C4-2B (cell line): ENCODE measurements at regions not wholly inside any gene's neighbourhood (a gene's known extent, or its start where the extent isn't known, plus 50 kb on each side); places are given as distances from the start of the nearest gene placed in this dataset.

ENCODE experiments used
- H3K27ac ChIP-seq: fragments of 450-650 bp; 2 replicates; pipeline ENCODE4 v1.5.1; 2017
- CTCF ChIP-seq: fragments of 450-650 bp; conservative IDR thresholded peaks from 2 replicates; pipeline ENCODE4 v1.5.1; 2017; ENCODE audit warnings: mild to moderate bottlenecking
- ZFX ChIP-seq: fragments of 450-650 bp; IDR thresholded peaks from 2 replicates; pipeline ENCODE4 v1.6.1; 2017

- no peak overlapping the region for H3K27ac ChIP-seq
Measured at GRCh38 chrX:42096265-42096920, 173.0 kb upstream of the CASK start.

GRCh38 chrX:42094218-42094617, 170.9 kb upstream of the CASK start:
- TF ChIP-seq ZFX (no peak), CTCF (no peak)
- no peak overlapping the region for H3K27ac ChIP-seq

More at GRCh38 chrX:42096265-42096920, 173.0 kb upstream of the CASK start:
- no peak for TF ChIP-seq ZFX
- no peak for TF ChIP-seq CTCF

GRCh38 chrX:42093756-42094155, 170.4 kb upstream of the CASK start:
- TF ChIP-seq CTCF, result no peak
- TF ChIP-seq ZFX, result no peak
- no peak overlapping the region for H3K27ac ChIP-seq

- TF ChIP-seq CTCF (no peak), ZFX (no peak)
Measured at GRCh38 chrX:42090395-42090794, 167.0 kb upstream of the CASK start.

GRCh38 chrX:42089031-42089430, 165.7 kb upstream of the CASK start:
- H3K27ac ChIP-seq, result no peak overlapping the region
- TF ChIP-seq CTCF (no peak), ZFX (no peak)

More at GRCh38 chrX:42090395-42090794, 167.0 kb upstream of the CASK start:
- no peak overlapping the region for H3K27ac ChIP-seq

GRCh38 chrX:42087960-42088359, 164.6 kb upstream of the CASK start:
- TF ChIP-seq CTCF, result peak; percentile 12; the same call in 1 of the 2 replicates
- TF ChIP-seq ZFX, result no peak
- no peak overlapping the region for H3K27ac ChIP-seq

GRCh38 chrX:42085836-42086235, 162.5 kb upstream of the CASK start:
- no peak overlapping the region for H3K27ac ChIP-seq
- TF ChIP-seq CTCF (no peak), ZFX (no peak)
